GM12864 (cell line): ENCODE measurements at regions not wholly inside any gene's neighbourhood (a gene's known extent, or its start where the extent isn't known, plus 50 kb on each side); places are given as distances from the start of the nearest gene placed in this dataset.

ENCODE experiments used
- DNase-seq: peaks from one replicate; pipeline ENCODE4 v3.0.0-alpha.2; 2011; ENCODE audit warnings: low read depth
- H3K4me3 ChIP-seq: 2 replicates; pipeline ENCODE4 v1.5.1; 2011; ENCODE audit warnings: mild to moderate bottlenecking, low read depth, low read length, control low read depth
- TF ChIP-seq, protein P1 (sequence below): IDR thresholded peaks from 2 replicates; pipeline ENCODE4 v1.5.1; 2011; ENCODE audit warnings: low read depth, mild to moderate bottlenecking, moderate library complexity, low read length, control low read depth, inconsistent platforms; ENCODE audit errors: missing control alignments

DNA sequence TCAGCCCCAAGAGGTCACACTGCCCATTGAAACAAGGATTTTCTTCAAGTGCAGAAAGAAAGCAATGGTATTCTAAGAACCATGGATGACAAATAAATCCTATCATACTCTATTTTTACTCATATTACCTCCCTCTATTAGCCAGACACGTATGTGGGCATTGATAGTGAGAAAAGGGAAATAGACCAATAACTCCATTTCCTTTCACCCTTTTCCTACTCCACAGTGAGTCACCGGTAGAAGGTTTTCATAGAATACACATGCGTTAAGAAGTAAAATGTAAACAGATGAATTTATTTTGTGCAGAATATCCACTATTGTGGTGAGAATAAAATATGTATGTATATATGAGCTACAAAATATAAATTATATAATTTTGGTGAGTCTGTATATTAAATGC lies 568.9 kb upstream of the ADGRL4 start:
- H3K4me3 ChIP-seq, result no peak overlapping the region
- no peak for DNase-seq
- TF ChIP-seq, protein P1, sequence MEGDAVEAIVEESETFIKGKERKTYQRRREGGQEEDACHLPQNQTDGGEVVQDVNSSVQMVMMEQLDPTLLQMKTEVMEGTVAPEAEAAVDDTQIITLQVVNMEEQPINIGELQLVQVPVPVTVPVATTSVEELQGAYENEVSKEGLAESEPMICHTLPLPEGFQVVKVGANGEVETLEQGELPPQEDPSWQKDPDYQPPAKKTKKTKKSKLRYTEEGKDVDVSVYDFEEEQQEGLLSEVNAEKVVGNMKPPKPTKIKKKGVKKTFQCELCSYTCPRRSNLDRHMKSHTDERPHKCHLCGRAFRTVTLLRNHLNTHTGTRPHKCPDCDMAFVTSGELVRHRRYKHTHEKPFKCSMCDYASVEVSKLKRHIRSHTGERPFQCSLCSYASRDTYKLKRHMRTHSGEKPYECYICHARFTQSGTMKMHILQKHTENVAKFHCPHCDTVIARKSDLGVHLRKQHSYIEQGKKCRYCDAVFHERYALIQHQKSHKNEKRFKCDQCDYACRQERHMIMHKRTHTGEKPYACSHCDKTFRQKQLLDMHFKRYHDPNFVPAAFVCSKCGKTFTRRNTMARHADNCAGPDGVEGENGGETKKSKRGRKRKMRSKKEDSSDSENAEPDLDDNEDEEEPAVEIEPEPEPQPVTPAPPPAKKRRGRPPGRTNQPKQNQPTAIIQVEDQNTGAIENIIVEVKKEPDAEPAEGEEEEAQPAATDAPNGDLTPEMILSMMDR, result no peak

DNA sequence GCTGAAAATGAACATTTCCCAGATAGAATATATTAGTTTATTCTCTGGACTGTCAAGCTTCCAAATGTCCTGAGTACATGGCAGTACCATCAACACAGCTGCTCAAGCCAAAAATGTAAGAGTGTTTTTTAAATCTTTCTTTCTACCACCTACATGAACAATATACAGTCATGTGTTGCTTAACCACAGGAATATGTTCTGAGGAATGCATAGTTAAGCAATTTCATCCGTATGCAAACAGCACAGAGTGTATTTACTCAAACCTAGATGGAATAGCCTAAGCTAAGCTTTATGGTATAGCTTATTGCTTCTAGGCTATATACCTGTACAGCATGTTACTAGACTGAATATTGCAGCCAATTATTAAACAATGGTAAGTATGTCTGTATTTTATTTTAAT lies 561.9 kb upstream of the ADGRL4 start:
- TF ChIP-seq, protein P1, result no peak
- no peak overlapping the region for H3K4me3 ChIP-seq
- no peak for DNase-seq

DNA sequence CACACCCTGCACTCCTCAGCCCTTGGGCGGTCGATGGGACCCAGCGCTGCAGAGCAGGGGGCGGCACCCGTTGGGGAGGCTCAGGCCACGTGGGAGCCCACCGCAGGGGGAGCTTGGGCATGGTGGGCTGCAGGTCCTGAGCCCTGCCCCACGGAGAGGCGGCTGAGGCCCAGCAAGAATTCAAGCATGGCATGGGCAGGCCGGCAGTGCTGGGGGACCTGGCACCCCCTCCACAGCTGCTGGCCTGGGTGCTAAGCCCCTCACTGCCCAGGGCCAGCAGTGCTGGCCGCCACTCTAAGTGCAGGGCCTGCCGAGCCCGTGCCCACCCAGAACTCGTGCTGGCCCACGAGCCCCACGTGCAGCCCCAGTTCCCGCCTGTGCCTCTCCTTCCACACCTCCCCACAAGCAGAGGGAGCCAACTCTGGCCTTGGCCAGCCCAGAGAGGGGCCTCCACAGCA lies 555.0 kb upstream of the ADGRL4 start:
- DNase-seq, result no peak
- TF ChIP-seq, protein P1, result no peak
- no peak overlapping the region for H3K4me3 ChIP-seq

DNA sequence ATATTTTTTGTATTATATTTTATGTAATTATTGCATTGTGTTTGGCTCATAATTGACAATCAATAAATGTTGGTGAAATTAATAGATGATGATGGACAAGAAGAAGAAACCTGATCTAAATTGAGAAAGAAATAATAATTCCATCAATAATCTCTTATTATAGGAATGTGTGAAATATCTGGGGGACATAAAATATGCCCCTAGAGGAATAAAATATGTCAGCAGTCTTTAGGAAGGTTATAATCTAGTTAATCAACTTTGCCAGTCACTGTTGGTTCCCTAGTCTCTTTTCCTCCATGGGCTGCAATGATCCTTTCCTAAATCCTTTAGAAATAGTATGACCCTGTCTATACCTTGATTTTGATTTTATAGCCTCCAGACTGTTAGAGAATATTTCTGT lies 549.7 kb upstream of the ADGRL4 start:
- TF ChIP-seq, protein P1, result no peak
- no peak for DNase-seq
- H3K4me3 ChIP-seq, result no peak overlapping the region

DNA sequence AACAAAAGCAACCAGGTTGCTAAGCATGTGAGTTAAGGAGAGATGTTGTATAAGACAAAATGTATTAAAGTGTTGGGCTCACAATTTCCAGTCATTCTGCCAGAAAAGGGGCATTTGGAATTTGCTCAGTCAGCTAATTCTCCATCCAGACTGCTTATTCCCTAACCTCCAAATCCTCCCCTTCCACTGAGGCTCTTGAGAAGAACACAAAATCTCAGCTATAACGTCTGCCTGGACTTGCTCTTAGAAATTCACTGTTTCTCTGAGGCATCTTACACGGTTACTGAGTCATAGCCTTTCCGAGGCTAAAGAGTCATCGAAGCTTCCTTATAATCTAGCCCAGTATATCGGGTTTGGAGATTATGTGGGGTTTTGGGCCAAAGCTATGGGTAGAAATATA lies 548.2 kb upstream of the ADGRL4 start:
- TF ChIP-seq, protein P1, result no peak
- H3K4me3 ChIP-seq, result no peak overlapping the region
- DNase-seq, result no peak

DNA sequence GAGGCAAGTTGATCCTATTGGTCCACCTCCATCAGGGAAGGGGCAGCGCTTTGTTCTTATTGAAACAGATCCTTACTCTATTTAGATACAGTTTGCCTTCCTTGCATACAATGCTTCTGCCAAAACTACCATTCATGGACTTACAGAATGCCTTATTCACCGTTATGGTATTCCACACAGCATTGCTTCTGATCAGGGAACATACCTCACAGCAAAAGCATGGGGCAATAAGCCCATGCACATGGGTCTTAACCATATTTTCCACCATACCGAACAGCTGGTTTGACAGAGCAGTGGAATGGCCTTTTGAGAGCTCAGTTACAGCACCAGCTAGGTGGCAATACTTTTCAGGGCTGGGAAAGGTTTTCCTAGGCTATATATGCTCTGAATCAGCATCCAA lies 544.8 kb upstream of the ADGRL4 start:
- no peak overlapping the region for H3K4me3 ChIP-seq
- no peak for DNase-seq
- TF ChIP-seq, protein P1, result no peak

DNA sequence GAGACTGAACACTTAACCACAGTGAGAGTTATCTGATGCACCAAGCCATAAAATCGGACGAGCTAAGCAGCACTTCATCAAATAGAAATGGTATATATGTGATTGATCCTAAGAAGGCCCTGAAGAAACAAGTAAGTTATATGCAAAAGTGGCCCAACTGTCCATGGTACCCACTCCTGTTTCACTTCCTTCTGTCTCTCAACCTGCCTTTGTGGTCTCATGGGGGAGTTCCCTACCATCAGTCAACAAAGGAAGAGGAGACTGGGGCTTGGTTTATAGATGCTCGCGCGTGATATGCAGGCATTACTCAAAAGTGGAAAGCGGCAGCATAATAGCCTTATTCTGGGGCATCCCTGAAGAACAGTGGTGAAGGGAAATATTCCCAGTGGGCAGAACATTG lies 543.9 kb upstream of the ADGRL4 start:
- H3K4me3 ChIP-seq, result no peak overlapping the region
- no peak for DNase-seq
- TF ChIP-seq, protein P1, result no peak
